ENCODE measurements at regions not wholly inside any gene's neighbourhood (a gene's known extent, or its start where the extent isn't known, plus 50 kb on each side); places are given as distances from the start of the nearest gene placed in this dataset.

DNA sequence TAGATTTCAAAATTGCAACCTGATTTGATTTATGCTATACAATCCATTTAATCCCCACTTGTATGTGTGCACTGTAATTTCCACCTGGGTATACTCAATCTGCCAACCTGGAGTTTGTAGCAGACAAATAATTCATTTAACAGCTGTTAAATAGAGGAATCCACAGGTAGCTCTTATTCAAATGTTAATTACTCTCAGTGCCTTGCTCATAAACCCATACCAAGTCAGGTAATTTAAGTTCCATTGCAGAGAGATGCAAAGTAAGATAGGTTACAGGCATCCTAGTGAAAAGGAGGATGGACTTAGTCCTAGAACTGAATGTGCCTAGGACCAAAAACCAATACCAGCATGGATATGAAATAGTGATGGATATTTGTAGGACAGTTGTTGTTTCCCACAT lies 674.2 kb downstream of the TBL1XR1 start:
- TF ChIP-seq, protein P1, sequence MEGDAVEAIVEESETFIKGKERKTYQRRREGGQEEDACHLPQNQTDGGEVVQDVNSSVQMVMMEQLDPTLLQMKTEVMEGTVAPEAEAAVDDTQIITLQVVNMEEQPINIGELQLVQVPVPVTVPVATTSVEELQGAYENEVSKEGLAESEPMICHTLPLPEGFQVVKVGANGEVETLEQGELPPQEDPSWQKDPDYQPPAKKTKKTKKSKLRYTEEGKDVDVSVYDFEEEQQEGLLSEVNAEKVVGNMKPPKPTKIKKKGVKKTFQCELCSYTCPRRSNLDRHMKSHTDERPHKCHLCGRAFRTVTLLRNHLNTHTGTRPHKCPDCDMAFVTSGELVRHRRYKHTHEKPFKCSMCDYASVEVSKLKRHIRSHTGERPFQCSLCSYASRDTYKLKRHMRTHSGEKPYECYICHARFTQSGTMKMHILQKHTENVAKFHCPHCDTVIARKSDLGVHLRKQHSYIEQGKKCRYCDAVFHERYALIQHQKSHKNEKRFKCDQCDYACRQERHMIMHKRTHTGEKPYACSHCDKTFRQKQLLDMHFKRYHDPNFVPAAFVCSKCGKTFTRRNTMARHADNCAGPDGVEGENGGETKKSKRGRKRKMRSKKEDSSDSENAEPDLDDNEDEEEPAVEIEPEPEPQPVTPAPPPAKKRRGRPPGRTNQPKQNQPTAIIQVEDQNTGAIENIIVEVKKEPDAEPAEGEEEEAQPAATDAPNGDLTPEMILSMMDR (IDR thresholded peaks at IDR 0.05): no peak
- no peaks in the 10 kb centered on the region for H3K36me3 ChIP-seq (ENCODE audit: insufficient read depth in 1 of 2, low read depth in 1 of 2)
- intact Hi-C loops (cut with DNase I): no loop called here
- H3K9me3 ChIP-seq: no peaks in the 10 kb centered on the region
- no peak overlapping the region for H3K27ac ChIP-seq
- ATAC-seq: no peak
- no peaks in the 10 kb centered on the region for H3K4me1 ChIP-seq
- DNase-seq: no peak
- H3K4me3 ChIP-seq: no peak overlapping the region
- no peaks in the 10 kb centered on the region for H3K27me3 ChIP-seq (ENCODE audit: insufficient read depth in 3 of 3, low read length in 2 of 3)

DNA sequence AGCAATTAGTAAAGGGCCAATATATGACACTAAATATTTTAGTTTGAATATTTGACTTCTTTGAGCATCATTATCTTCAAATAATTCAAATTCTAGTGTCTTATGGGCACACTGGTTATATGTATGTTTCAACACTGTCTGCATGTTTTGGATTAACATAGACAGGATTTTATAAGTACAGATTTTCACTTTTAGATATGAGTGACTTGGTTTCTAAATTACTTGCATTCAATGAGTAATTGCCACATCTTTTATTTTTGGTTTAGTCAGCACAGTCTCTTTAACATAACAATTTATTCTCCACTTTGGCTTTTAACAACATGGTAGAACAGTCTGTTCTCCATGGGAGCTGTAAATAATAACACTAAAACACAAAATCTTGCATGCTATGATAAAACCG lies 674.8 kb downstream of the TBL1XR1 start:
- 41 to 54% (median 42%) methylated on average over 1 of the region's 1 CpG for WGBS, 3 donors
- Histone ChIP-seq H3K4me3 (no peak overlapping the region), H3K27me3 (ENCODE audit: insufficient read depth in 3 of 3, low read length in 2 of 3) (no peaks in the 10 kb centered on the region), H3K36me3 (ENCODE audit: insufficient read depth in 1 of 2, low read depth in 1 of 2) (no peaks in the 10 kb centered on the region), H3K4me1 (no peaks in the 10 kb centered on the region), H3K27ac (no peak overlapping the region), H3K9me3 (no peaks in the 10 kb centered on the region)
- DNase-seq (no peak), ATAC-seq (no peak)
- intact Hi-C loops (cut with DNase I): no loop called here
- TF ChIP-seq, protein P1 (IDR thresholded peaks at IDR 0.05): no peak

DNA sequence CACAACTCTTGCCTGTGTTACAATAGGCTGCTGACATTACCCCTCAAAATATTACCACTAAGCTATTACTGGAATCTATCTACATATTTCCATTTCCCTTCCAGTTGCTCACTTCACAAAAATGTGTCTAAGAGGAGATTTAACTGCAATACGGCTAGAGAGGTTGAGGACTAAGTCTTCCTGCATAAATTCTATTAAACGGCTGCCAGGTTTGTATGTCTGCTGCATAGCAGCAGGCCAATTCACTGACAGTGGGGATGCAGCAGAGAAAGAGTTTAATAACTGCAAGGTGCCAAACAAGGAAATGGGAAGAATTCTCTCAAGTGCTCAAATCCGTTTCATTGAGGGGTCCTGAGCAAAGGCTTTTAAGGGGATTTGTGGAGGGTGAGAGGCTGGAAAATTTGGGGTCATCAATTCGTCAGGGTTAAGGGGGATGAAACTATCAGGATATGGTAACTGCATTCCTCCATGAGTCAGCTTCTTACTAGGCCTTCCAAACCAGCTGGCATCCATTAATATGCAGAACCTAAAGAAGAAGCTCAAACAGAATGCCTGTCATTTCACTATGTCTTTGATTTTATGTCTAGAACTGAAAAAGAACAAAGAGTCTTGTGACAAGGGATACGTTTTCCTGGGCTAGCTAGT lies 675.6 kb downstream of the TBL1XR1 start:
- Histone ChIP-seq H3K9me3 (no peaks in the 10 kb centered on the region), H3K4me3 (no peak overlapping the region), H3K27me3 (ENCODE audit: insufficient read depth in 3 of 3, low read length in 2 of 3) (no peaks in the 10 kb centered on the region), H3K27ac (no peak overlapping the region), H3K4me1 (no peaks in the 10 kb centered on the region), H3K36me3 (ENCODE audit: insufficient read depth in 1 of 2, low read depth in 1 of 2) (no peaks in the 10 kb centered on the region)
- TF ChIP-seq, protein P1 (IDR thresholded peaks at IDR 0.05): no peak
- 35 to 52% (median 43%) methylated on average over 5 of the region's 5 CpGs for WGBS, 3 donors
- no peak for DNase-seq
- no peak for ATAC-seq
- intact Hi-C loops (cut with DNase I): no loop called here

DNA sequence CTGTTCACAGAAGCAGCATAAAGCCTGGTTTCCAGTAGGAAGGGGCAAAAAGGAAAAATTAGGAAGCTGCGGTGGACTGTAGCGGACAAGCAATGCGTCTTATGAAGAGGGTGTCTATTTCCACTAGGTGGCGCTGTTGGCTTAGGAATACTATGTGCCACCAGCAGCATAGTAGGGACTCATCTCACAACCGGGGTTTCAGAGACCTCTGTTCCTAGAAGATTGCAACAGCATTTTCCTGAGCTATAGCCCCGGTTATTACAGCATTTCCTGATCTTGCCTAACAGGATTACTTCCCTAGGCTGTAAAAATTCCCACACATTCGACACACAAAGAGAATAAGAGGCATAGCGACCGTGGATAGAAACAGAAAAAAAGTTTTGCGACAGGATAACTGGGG lies 683.0 kb downstream of the TBL1XR1 start:
- Histone ChIP-seq H3K27me3 (ENCODE audit: insufficient read depth in 3 of 3, low read length in 2 of 3) (no peaks in the 10 kb centered on the region), H3K27ac (no peak overlapping the region), H3K36me3 (ENCODE audit: insufficient read depth in 1 of 2, low read depth in 1 of 2) (no peaks in the 10 kb centered on the region), H3K4me1 (no peaks in the 10 kb centered on the region), H3K9me3 (peaks cover 11% of the 10 kb centered on the region), H3K4me3 (no peak overlapping the region)
- 58 to 62% (median 60%) methylated on average over 10 of the region's 10 CpGs for WGBS, 3 donors
- DNase-seq: no peak
- intact Hi-C loops (cut with DNase I): loop anchor here in 1 of 2 donors (5.0 kb wide), 1 partner anchor 423 kb away; no protein-coding TSS in a partner anchor
- TF ChIP-seq, protein P1 (IDR thresholded peaks at IDR 0.05): peak; percentile 44
- ATAC-seq: no peak

DNA sequence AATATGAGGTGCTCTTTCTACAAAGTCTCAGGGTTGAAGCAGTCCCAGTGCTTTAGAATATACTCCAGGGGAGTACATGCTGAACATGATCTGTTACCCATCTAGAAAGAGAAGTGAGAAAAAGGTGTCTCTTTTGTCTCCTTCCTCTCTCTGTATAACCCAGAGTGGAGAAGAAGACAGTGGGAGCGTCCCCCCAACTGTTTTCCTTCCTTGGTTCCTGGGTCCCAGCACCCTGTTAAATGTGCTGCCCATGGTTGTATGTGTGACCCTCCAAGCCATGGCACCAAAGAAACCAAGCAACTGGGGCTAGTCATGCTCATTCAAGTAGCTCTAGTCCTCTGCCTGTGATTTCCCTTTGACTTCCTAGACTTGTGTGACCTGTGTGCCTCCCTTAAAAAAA lies 683.7 kb downstream of the TBL1XR1 start:
- DNase-seq (no peak), ATAC-seq (no peak)
- H3K4me3 ChIP-seq: no peak overlapping the region
- intact Hi-C loops (cut with DNase I): loop anchor here in 1 of 2 donors (5.0 kb wide), 1 partner anchor 424 kb away; no protein-coding TSS in a partner anchor
- no peaks in the 10 kb centered on the region for H3K4me1 ChIP-seq
- peaks cover 11% of the 10 kb centered on the region for H3K9me3 ChIP-seq
- H3K27ac ChIP-seq: no peak overlapping the region
- no peaks in the 10 kb centered on the region for H3K27me3 ChIP-seq (ENCODE audit: insufficient read depth in 3 of 3, low read length in 2 of 3)
- TF ChIP-seq, protein P1 (IDR thresholded peaks at IDR 0.05): no peak
- H3K36me3 ChIP-seq (ENCODE audit: insufficient read depth in 1 of 2, low read depth in 1 of 2): no peaks in the 10 kb centered on the region
- 82 to 96% (median 93%) methylated on average over 1 of the region's 1 CpG for WGBS, 3 donors

All from psoas muscle (tissue), 7 donors.